Right kidney (tissue), 1 donor: ENCODE measurements at regions not wholly inside any gene's neighbourhood (a gene's known extent, or its start where the extent isn't known, plus 50 kb on each side); places are given as distances from the start of the nearest gene placed in this dataset.

Experiments
- DNase-seq: peaks from one replicate; pipeline ENCODE4 v3.0.0-alpha.2; 2016

GRCh38 chr5:109917154-109917546, 227.4 kb downstream of the MAN2A1 start:
- DNase-seq: no peak

GRCh38 chr5:109917966-109918365, 228.2 kb downstream of the MAN2A1 start:
- no peak for DNase-seq

- no peak for DNase-seq
Measured at GRCh38 chr5:109920736-109921135, 231.0 kb downstream of the MAN2A1 start.

- no peak for DNase-seq
Measured at GRCh38 chr5:109921735-109922380, 232.1 kb downstream of the MAN2A1 start.

GRCh38 chr5:109922381-109922995, 232.8 kb downstream of the MAN2A1 start:
- no peak for DNase-seq

GRCh38 chr5:109923205-109923604, 233.5 kb downstream of the MAN2A1 start:
- DNase-seq: no peak

GRCh38 chr5:109924237-109925107, 234.7 kb downstream of the MAN2A1 start:
- no peak for DNase-seq

- no peak for DNase-seq
Measured at GRCh38 chr5:109927639-109928038, 237.9 kb downstream of the MAN2A1 start.

GRCh38 chr5:109928046-109928445, 238.3 kb downstream of the MAN2A1 start:
- no peak for DNase-seq

- no peak for DNase-seq
Measured at GRCh38 chr5:109928811-109929210, 239.1 kb downstream of the MAN2A1 start.

- DNase-seq: no peak
Measured at GRCh38 chr5:109929376-109929775, 239.6 kb downstream of the MAN2A1 start.

- DNase-seq: no peak
Measured at GRCh38 chr5:109929911-109930310, 240.2 kb downstream of the MAN2A1 start.

GRCh38 chr5:109931049-109931780, 241.5 kb downstream of the MAN2A1 start:
- DNase-seq: no peak

- DNase-seq: no peak
Measured at GRCh38 chr5:109935833-109936490, 246.2 kb downstream of the MAN2A1 start.

- no peak for DNase-seq
Measured at GRCh38 chr5:109936996-109937395, 247.3 kb downstream of the MAN2A1 start.

- no peak for DNase-seq
Measured at GRCh38 chr5:109937951-109938350, 248.2 kb downstream of the MAN2A1 start.

GRCh38 chr5:109938453-109938852, 248.7 kb downstream of the MAN2A1 start:
- DNase-seq: no peak

GRCh38 chr5:109939116-109939682, 249.5 kb downstream of the MAN2A1 start:
- no peak for DNase-seq

- DNase-seq: no peak
Measured at GRCh38 chr5:109942646-109943045, 252.9 kb downstream of the MAN2A1 start.

GRCh38 chr5:109943701-109944235, 254.0 kb downstream of the MAN2A1 start:
- DNase-seq: no peak

- no peak for DNase-seq
Measured at GRCh38 chr5:109944461-109944860, 254.7 kb downstream of the MAN2A1 start.
